Kidney (tissue), 13 donors: ENCODE measurements at regions not wholly inside any gene's neighbourhood (a gene's known extent, or its start where the extent isn't known, plus 50 kb on each side); places are given as distances from the start of the nearest gene placed in this dataset.

Source experiments
- DNase-seq, 5 donors: peaks; one replicate each; pipeline ENCODE4 v3.0.0-alpha.2; 2013 to 2020
- FAIRE-seq: peaks from 2 replicates; lab custom pipeline; 2012; peaks lifted over from hg19 to GRCh38; lab: Jason Lieb, UNC
- H3K27ac ChIP-seq, 2 donors: one replicate each; pipeline ENCODE4 v1.7.0; 2013; ENCODE audit warnings: low read depth in 2 of 2, low read length in 2 of 2, inconsistent platforms in 1 of 2
- H3K27me3 ChIP-seq: one replicate; pipeline ENCODE4 v1.7.1; 2013; ENCODE audit warnings: low read length, inconsistent platforms; ENCODE audit not compliant: control insufficient read depth, insufficient read depth
- H3K36me3 ChIP-seq, 3 donors: one replicate each; pipeline versions ENCODE4 v1.7.0 to v1.7.1; 2013; ENCODE audit warnings: low read length in 3 of 3, control low read depth in 1 of 3, inconsistent platforms in 1 of 3; ENCODE audit not compliant: insufficient read depth in 3 of 3, control insufficient read depth in 2 of 3
- H3K4me1 ChIP-seq, 3 donors: one replicate each; pipeline versions ENCODE4 v1.7.0 to v1.7.1; 2013; ENCODE audit warnings: low read length in 3 of 3, inconsistent platforms in 1 of 3, low read depth in 1 of 3; ENCODE audit not compliant: control insufficient read depth in 2 of 3, insufficient read depth in 2 of 3
- H3K4me3 ChIP-seq, 3 donors: one replicate each; pipeline versions ENCODE4 v1.7.0 to v1.8.1; 2013; ENCODE audit warnings: low read length in 3 of 3, control low read depth in 1 of 3, inconsistent platforms in 1 of 3
- H3K9ac ChIP-seq, 3 donors: one replicate each; pipeline versions ENCODE4 v1.7.0 to v1.7.1; 2013; ENCODE audit warnings: low read length in 3 of 3, control low read depth in 1 of 3, inconsistent platforms in 1 of 3
- H3K9me3 ChIP-seq, 3 donors: one replicate each; pipeline versions ENCODE4 v1.7.0 to v1.7.1; 2013; ENCODE audit warnings: low read length in 3 of 3, control low read depth in 1 of 3, inconsistent platforms in 1 of 3; ENCODE audit not compliant: control insufficient read depth in 2 of 3, insufficient read depth in 1 of 3
- intact Hi-C: fragments of 100-400 bp; cut with DNase I; formaldehyde crosslinking; loops from one replicate; pipeline ENCODE4 v1.11.1; 2022
- TF ChIP-seq, protein P1 (sequence below): IDR thresholded peaks from 3 replicates; pipeline ENCODE4 v1.5.1; 2012; ENCODE audit warnings: mild to moderate bottlenecking, moderate library complexity, borderline replicate concordance; ENCODE audit not compliant: insufficient read depth; ENCODE audit errors: extremely low read depth
- donor health status: control.
- donor health status: control.
- donor health status: control.
- donor health status: control.
- donor health status: control.
- donor health status: DM: yes; HTN: yes; CAD: no.
- donor health status: Normal renal cell carcinoma (clear cell type).

- intact Hi-C loops = no loop called here
- DNase-seq (no peak), FAIRE-seq (no peak)
- Histone ChIP-seq H3K4me1 (no peaks in the 10 kb centered on the region), H3K27ac (no peak overlapping the region), H3K36me3 (no peaks in the 10 kb centered on the region), H3K27me3 (no peaks in the 10 kb centered on the region), H3K9ac (no peak overlapping the region), H3K4me3 (no peak overlapping the region), H3K9me3 (peaks cover 0 to 2% (median 0%) of the 10 kb centered on the region in 3 donors)
- TF ChIP-seq, protein P1, sequence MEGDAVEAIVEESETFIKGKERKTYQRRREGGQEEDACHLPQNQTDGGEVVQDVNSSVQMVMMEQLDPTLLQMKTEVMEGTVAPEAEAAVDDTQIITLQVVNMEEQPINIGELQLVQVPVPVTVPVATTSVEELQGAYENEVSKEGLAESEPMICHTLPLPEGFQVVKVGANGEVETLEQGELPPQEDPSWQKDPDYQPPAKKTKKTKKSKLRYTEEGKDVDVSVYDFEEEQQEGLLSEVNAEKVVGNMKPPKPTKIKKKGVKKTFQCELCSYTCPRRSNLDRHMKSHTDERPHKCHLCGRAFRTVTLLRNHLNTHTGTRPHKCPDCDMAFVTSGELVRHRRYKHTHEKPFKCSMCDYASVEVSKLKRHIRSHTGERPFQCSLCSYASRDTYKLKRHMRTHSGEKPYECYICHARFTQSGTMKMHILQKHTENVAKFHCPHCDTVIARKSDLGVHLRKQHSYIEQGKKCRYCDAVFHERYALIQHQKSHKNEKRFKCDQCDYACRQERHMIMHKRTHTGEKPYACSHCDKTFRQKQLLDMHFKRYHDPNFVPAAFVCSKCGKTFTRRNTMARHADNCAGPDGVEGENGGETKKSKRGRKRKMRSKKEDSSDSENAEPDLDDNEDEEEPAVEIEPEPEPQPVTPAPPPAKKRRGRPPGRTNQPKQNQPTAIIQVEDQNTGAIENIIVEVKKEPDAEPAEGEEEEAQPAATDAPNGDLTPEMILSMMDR = no peak
Measured at GRCh38 chr13:88526853-88527215, 855.7 kb downstream of the SLITRK5 start.

DNA sequence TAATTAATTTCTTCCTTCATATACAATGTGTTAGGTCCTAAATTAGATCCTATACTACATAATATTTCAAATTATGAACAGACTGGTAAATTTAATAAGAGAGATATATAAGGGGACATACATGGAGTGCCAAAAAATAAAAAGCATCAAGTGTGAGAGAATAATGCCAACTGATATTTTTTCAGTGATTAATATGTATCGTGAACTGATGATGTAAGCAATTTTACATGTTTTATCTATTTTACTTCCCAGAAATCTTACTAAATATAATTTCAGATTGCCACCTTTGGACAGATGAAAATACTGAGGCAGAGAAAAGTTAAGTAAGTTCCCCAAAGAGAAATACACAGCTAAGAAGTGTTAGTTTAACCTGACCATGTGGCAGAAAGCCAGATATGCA, 870.8 kb downstream of the SLITRK5 start:
- FAIRE-seq (no peak), DNase-seq (no peak)
- intact Hi-C loops = no loop called here
- H3K4me1 ChIP-seq = no peaks in the 10 kb centered on the region
- no peaks in the 10 kb centered on the region for H3K9me3 ChIP-seq
- H3K36me3 ChIP-seq = no peaks in the 10 kb centered on the region
- H3K4me3 ChIP-seq = no peak overlapping the region
- TF ChIP-seq, protein P1 = no peak
- no peaks in the 10 kb centered on the region for H3K27me3 ChIP-seq
- H3K9ac ChIP-seq = no peak overlapping the region
- no peak overlapping the region for H3K27ac ChIP-seq

DNA sequence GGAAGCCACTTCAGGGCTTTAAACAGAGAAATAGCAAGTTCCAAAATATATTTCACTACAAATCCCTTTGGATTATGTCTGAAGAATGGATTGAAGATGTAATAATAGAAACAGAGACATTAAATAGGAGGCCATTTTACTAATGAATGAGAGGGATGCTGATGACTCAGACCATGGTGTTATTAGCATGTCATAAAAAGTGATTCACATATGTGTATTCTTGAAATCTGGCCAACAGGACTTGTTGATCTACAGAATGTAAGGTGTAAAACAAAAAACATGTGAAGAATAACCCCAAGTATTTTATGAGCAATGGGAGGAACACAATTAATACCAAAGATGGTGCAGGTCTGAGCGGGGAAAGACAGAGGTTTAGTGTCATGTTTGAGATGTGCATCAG, 873.7 kb downstream of the SLITRK5 start:
- FAIRE-seq (no peak), DNase-seq (no peak)
- H3K9me3 ChIP-seq = no peaks in the 10 kb centered on the region
- intact Hi-C loops = no loop called here
- no peak overlapping the region for H3K4me3 ChIP-seq
- no peaks in the 10 kb centered on the region for H3K27me3 ChIP-seq
- TF ChIP-seq, protein P1 = no peak
- no peak overlapping the region for H3K9ac ChIP-seq
- H3K36me3 ChIP-seq = no peaks in the 10 kb centered on the region
- no peak overlapping the region for H3K27ac ChIP-seq
- no peaks in the 10 kb centered on the region for H3K4me1 ChIP-seq

DNA sequence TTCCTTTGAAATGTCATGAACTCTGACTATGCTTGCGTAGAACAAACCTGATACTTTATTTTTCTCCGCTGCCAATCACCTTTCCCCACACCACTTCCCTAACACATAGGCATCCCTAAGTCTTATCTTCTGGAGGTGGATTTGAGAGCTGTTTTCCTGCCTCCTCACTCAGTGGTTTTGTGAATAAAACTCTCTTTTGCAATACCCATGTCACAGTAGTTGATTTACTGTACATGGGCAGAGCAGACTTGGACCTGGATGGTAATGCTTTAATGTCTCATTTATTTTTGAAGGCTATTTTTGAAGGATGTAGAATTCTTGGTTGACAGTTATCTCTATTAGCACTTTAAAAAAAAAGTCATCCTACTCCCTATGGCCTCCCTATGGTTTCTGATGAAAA, 881.8 kb downstream of the SLITRK5 start:
- intact Hi-C loops = no loop called here
- no peak for FAIRE-seq

More for the DNA sequence above, 881.8 kb downstream of the SLITRK5 start:
- no peak for DNase-seq
- TF ChIP-seq, protein P1 = no peak
- H3K9me3 ChIP-seq = no peaks in the 10 kb centered on the region
- H3K36me3 ChIP-seq = no peaks in the 10 kb centered on the region
- no peaks in the 10 kb centered on the region for H3K27me3 ChIP-seq
- no peaks in the 10 kb centered on the region for H3K4me1 ChIP-seq
- no peak overlapping the region for H3K9ac ChIP-seq
- H3K4me3 ChIP-seq = no peak overlapping the region
- H3K27ac ChIP-seq = no peak overlapping the region
